K562 (cell line): ENCODE measurements at regions not wholly inside any gene's neighbourhood (a gene's known extent, or its start where the extent isn't known, plus 50 kb on each side); places are given as distances from the start of the nearest gene placed in this dataset.
A peak's percentile ranks its signal among the peaks of the same experiment; 100 is the strongest.

Experiments
- ATAC-seq: fragments of 200-7000 bp; cut with Tn5 transposase; 3 replicates; pipeline ENCODE4 v1.9.1; 2020; ENCODE audit warnings: moderate library complexity
- BruUV-seq: library from RNA; stranded (reverse); fragments of 400-500 nt; replicated peaks from 2 replicates; lab custom pipeline; 2021; lab: Mats Ljungman, UMichigan
- CTCF ChIA-PET: fragments of 300-600 bp; formaldehyde crosslinking; extraction: SDS; loops from one replicate; lab custom pipeline; 2021; ENCODE audit warnings: low intra/inter-chr PET ratio; lab: Yijun Ruan, JAX
- POLR2A ChIA-PET: fragments of 300-600, 350-650 bp; sonication (Branson Sonifier 250); formaldehyde crosslinking; extraction: SDS; loops from one replicate; lab custom pipeline; 2021; ENCODE audit warnings: antibody characterized with exemption, inconsistent platforms; lab: Yijun Ruan, JAX
- DNase-seq, 4 experiments: peaks; one replicate each; pipeline versions ENCODE4 v3.0.0 to v3.0.0-alpha.2; 2011 to 2018; ENCODE audit warnings: low spot score in 3 of 4, mixed read lengths in 3 of 4; ENCODE audit errors: extremely low read depth in 1 of 4
- FAIRE-seq: peaks from 2 replicates; lab custom pipeline; 2011; peaks lifted over from hg19 to GRCh38; lab: Jason Lieb, UNC
- H2AFZ ChIP-seq: 2 replicates; pipeline ENCODE4 v1.6.0; 2011; ENCODE audit warnings: low read depth, low read length, control low read depth, inconsistent platforms
- H3K27ac ChIP-seq: fragments of 200-600 bp; 3 replicates; pipeline ENCODE4 v1.8.0; 2011; ENCODE audit warnings: low read depth, mild to moderate bottlenecking, control low read depth, inconsistent platforms, low read length, moderate library complexity, mixed read lengths; ENCODE audit errors: extremely low read depth
- H3K27me3 ChIP-seq, 2 experiments: fragments of 300-600 bp in 1 of 2; 2 replicates in 1 of 2; 3 replicates in 1 of 2; pipeline versions ENCODE4 v1.6.0 to v1.8.0; 2011; ENCODE audit warnings: inconsistent platforms in 2 of 2, low read length in 2 of 2, mild to moderate bottlenecking in 1 of 2, mixed read lengths in 1 of 2, moderate library complexity in 1 of 2; ENCODE audit not compliant: control insufficient read depth in 2 of 2, insufficient read depth in 2 of 2
- H3K36me3 ChIP-seq: fragments of 300-600 bp; 3 replicates; pipeline ENCODE4 v1.8.0; 2011; ENCODE audit warnings: mild to moderate bottlenecking, low read length, inconsistent platforms; ENCODE audit not compliant: control insufficient read depth, insufficient read depth
- H3K4me1 ChIP-seq, 2 experiments: fragments of 200-600 bp in 1 of 2; replicated peaks in 1 of 2; 2 replicates in 1 of 2; 3 replicates in 1 of 2; pipeline versions ENCODE4 v1.5.1 to v1.8.0; 2011; ENCODE audit warnings: inconsistent platforms in 2 of 2, low read length in 2 of 2, mild to moderate bottlenecking in 1 of 2, mixed read lengths in 1 of 2, moderate library complexity in 1 of 2; ENCODE audit not compliant: control insufficient read depth in 2 of 2, insufficient read depth in 2 of 2
- H3K4me2 ChIP-seq: 2 replicates; pipeline ENCODE4 v1.6.1; 2011; ENCODE audit warnings: low read length, control low read depth, inconsistent platforms, mixed read lengths; ENCODE audit not compliant: insufficient read depth
- H3K4me3 ChIP-seq: fragments of 200-600 bp; sonication (generic), shearing (Covaris generic); 2 replicates; pipeline ENCODE4 v1.5.1; 2016; ENCODE audit warnings: control low read depth, inconsistent platforms
- H3K79me2 ChIP-seq: fragments of 200-600 bp; 3 replicates; pipeline ENCODE4 v1.8.0; 2011; ENCODE audit warnings: low read length, inconsistent platforms; ENCODE audit not compliant: control insufficient read depth, insufficient read depth
- H3K9ac ChIP-seq, 2 experiments: 2 replicates each; pipeline versions ENCODE4 v1.6.0 to v1.6.1; 2011; ENCODE audit warnings: low read depth in 2 of 2, low read length in 2 of 2, control low read depth in 1 of 2, inconsistent platforms in 1 of 2, mild to moderate bottlenecking in 1 of 2, mixed read lengths in 1 of 2; ENCODE audit not compliant: insufficient read depth in 1 of 2
- H3K9me1 ChIP-seq: one replicate; pipeline ENCODE4 v1.6.0; 2011; ENCODE audit warnings: inconsistent platforms, mild to moderate bottlenecking, low read length, moderate library complexity; ENCODE audit not compliant: control insufficient read depth, insufficient read depth
- H3K9me3 ChIP-seq: replicated peaks from 2 replicates; pipeline ENCODE4 v1.5.1; 2011; ENCODE audit warnings: low read depth, low read length, inconsistent platforms; ENCODE audit not compliant: control insufficient read depth, insufficient read depth
- H4K20me1 ChIP-seq: replicated peaks from 2 replicates; pipeline ENCODE4 v1.6.1; 2011; ENCODE audit warnings: low read length, inconsistent platforms, mixed read lengths; ENCODE audit not compliant: control insufficient read depth, insufficient read depth
- AFF1 ChIP-seq, 2 experiments: fragments of 450-650 bp; IDR thresholded peaks; 2 replicates each; pipeline ENCODE4 v1.6.1; 2018; ENCODE audit warnings: mild to moderate bottlenecking in 2 of 2, low read depth in 1 of 2; ENCODE audit not compliant: partially characterized antibody in 2 of 2
- DLX4 ChIP-seq: fragments of 250-450 bp; sonication (Bioruptor Pico); IDR thresholded peaks from 2 replicates; pipeline ENCODE4 v1.6.1; 2021; ENCODE audit warnings: mild to moderate bottlenecking
- E4F1 ChIP-seq: fragments of 250-450 bp; sonication (Bioruptor Pico); IDR thresholded peaks from 2 replicates; pipeline ENCODE4 v1.5.0; 2021; ENCODE audit warnings: mild to moderate bottlenecking, borderline replicate concordance
- ELF2 ChIP-seq: fragments of 250-450 bp; sonication (Bioruptor Pico); IDR thresholded peaks from 2 replicates; pipeline ENCODE4 v1.5.0; 2021; ENCODE audit warnings: mild to moderate bottlenecking
- KDM5B ChIP-seq: fragments of 200-600 bp; sonication (generic); IDR thresholded peaks from 2 replicates; pipeline ENCODE4 v1.6.1; 2012; ENCODE audit warnings: low read depth, mild to moderate bottlenecking, moderate library complexity, low read length, control low read depth, inconsistent platforms; ENCODE audit not compliant: insufficient replicate concordance
- NFIC ChIP-seq: fragments of 450-650 bp; IDR thresholded peaks from 2 replicates; pipeline ENCODE4 v1.6.1; 2017; ENCODE audit warnings: mild to moderate bottlenecking, inconsistent platforms
- SP1 ChIP-seq: sonication (generic); formaldehyde crosslinking; IDR thresholded peaks from 2 replicates; pipeline ENCODE4 v1.8.1; 2022; ENCODE audit warnings: mild to moderate bottlenecking, missing genetic modification reagents
- SP2 ChIP-seq: IDR thresholded peaks from 2 replicates; pipeline ENCODE4 v1.6.1; 2011; ENCODE audit warnings: mild to moderate bottlenecking, low read depth, low read length, moderate library complexity; ENCODE audit not compliant: poor library complexity, severe bottlenecking; ENCODE audit errors: extremely low read depth
- ZNF316 ChIP-seq: fragments of 450-650 bp; IDR thresholded peaks from 2 replicates; pipeline ENCODE4 v1.6.1; 2016
- WGBS: fragments of 100-300 bp; shearing (Covaris generic); methylation state at CpG from one replicate; pipeline ENCODE4 v1.1.6; 2016; ENCODE audit warnings: low coverage, mixed read lengths; ENCODE audit not compliant: insufficient coverage; ENCODE audit errors: missing lambda C conversion rate; 5-methylcytosine and 5-hydroxymethylcytosine counted together
- in situ Hi-C: fragments of 300-500 bp; cut with MboI; formaldehyde crosslinking; loops from 4 replicates; pipeline ENCODE4 v1.15.0; 2018; ENCODE audit warnings: inconsistent platforms, mixed read lengths
- intact Hi-C: fragments of 100-400 bp; cut with micrococcal nuclease; formaldehyde crosslinking; loops from 2 replicates; pipeline ENCODE4 v1.14.2; 2022

GRCh38 chr3:8233938-8234337, 267.7 kb upstream of the LMCD1 start (continued):
- TF ChIP-seq SP2: no peak

- no peaks in the 10 kb centered on the region for H3K27me3 ChIP-seq
- FAIRE-seq: no peak
Measured at GRCh38 chr3:8236264-8236663, 265.4 kb upstream of the LMCD1 start.

GRCh38 chr3:8237893-8238292, 263.7 kb upstream of the LMCD1 start:
- Histone ChIP-seq H3K27me3 (no peaks in the 10 kb centered on the region), H3K79me2 (no peaks in the 10 kb centered on the region), H4K20me1 (no peaks in the 10 kb centered on the region), H3K9me3 (no peaks in the 10 kb centered on the region), H3K4me3 (no peak overlapping the region), H3K4me1 (no peaks in the 10 kb centered on the region), H3K4me2 (no peak overlapping the region), H2AFZ (no peak overlapping the region), H3K9me1 (no peaks in the 10 kb centered on the region), H3K9ac (no peak overlapping the region), H3K27ac (no peak overlapping the region), H3K36me3 (no peaks in the 10 kb centered on the region)
- DNase-seq (no peak), ATAC-seq (no peak), FAIRE-seq (no peak)
- WGBS: 0% methylated on average over 5 of the region's 5 CpGs
- in situ Hi-C loops: no loop called here
- intact Hi-C loops: no loop called here
- BruUV-seq: no TSS peak
- ChIA-PET POLR2A (no interaction called here), CTCF (no interaction called here)
- no peak for TF ChIP-seq E4F1 (CRISPR knock-in tag)
- TF ChIP-seq AFF1 (IDR thresholded peaks at IDR 0.05; ENCODE audit: low read depth in 1 of 2, partially characterized antibody in 2 of 2): no peak

More at GRCh38 chr3:8236264-8236663, 265.4 kb upstream of the LMCD1 start:
- Histone ChIP-seq H3K4me1 (no peaks in the 10 kb centered on the region), H3K9ac (no peak overlapping the region), H2AFZ (no peak overlapping the region), H3K4me3 (no peak overlapping the region), H3K9me3 (no peaks in the 10 kb centered on the region), H3K4me2 (no peak overlapping the region), H4K20me1 (no peaks in the 10 kb centered on the region), H3K9me1 (no peaks in the 10 kb centered on the region), H3K36me3 (no peaks in the 10 kb centered on the region), H3K79me2 (no peaks in the 10 kb centered on the region), H3K27ac (no peak overlapping the region)
- ChIA-PET CTCF (no interaction called here), POLR2A (no interaction called here)
- no TSS peak for BruUV-seq
- in situ Hi-C loops: no loop called here
- ATAC-seq (no peak), DNase-seq (no peak)
- TF ChIP-seq DLX4 (CRISPR knock-in tag): no peak
- no peak for TF ChIP-seq SP1 (CRISPR knock-in tag)
- no peak for TF ChIP-seq ELF2 (CRISPR knock-in tag)
- TF ChIP-seq ZNF316: peak; percentile 23; the same call in 1 of the 2 replicates
- TF ChIP-seq NFIC: no peak
- no peak for TF ChIP-seq KDM5B
- WGBS: 0% methylated on average over 3 of the region's 3 CpGs
- intact Hi-C loops: no loop called here
